Calu3 (cell line): ENCODE measurements at regions not wholly inside any gene's neighbourhood (a gene's known extent, or its start where the extent isn't known, plus 50 kb on each side); places are given as distances from the start of the nearest gene placed in this dataset.

Experiments used
- BruUV-seq: library from RNA; stranded (reverse); fragments of 400-500 nt; replicated peaks from 2 replicates; lab custom pipeline; 2021; lab: Mats Ljungman, UMichigan
- CTCF ChIA-PET: fragments of 300-600 bp; sonication (Branson Sonifier 250); formaldehyde crosslinking; loops from one replicate; lab custom pipeline; 2022; ENCODE audit warnings: antibody characterized with exemption; lab: Charles Lee
- DNase-seq: peaks from one replicate; pipeline ENCODE4 v3.0.0; 2022
- H3K27ac Mint-ChIP-seq: one replicate; pipeline ENCODE4 v1.8.0; 2022; ENCODE audit warnings: mixed read lengths; ENCODE audit not compliant: unreplicated experiment
- H3K27me3 Mint-ChIP-seq: one replicate; pipeline ENCODE4 v1.8.0; 2022; ENCODE audit warnings: mixed read lengths; ENCODE audit not compliant: unreplicated experiment
- H3K36me3 Mint-ChIP-seq: one replicate; pipeline ENCODE4 v1.8.0; 2022; ENCODE audit warnings: mild to moderate bottlenecking, moderate library complexity, mixed read lengths; ENCODE audit not compliant: insufficient read depth, unreplicated experiment
- H3K4me1 Mint-ChIP-seq: one replicate; pipeline ENCODE4 v1.8.0; 2022; ENCODE audit warnings: mild to moderate bottlenecking, low read depth, mixed read lengths; ENCODE audit not compliant: unreplicated experiment
- H3K4me3 Mint-ChIP-seq: one replicate; pipeline ENCODE4 v1.8.0; 2022; ENCODE audit warnings: mild to moderate bottlenecking, low read depth, moderate library complexity, mixed read lengths; ENCODE audit not compliant: unreplicated experiment
- H3K9me3 Mint-ChIP-seq: one replicate; pipeline ENCODE4 v1.8.0; 2022; ENCODE audit warnings: low read depth, mixed read lengths; ENCODE audit not compliant: unreplicated experiment
- CTCF ChIP-seq: fragments of 200-600 bp; IDR thresholded peaks from one replicate; pipeline ENCODE4 v1.8.0; 2022; ENCODE audit warnings: antibody characterized with exemption; ENCODE audit not compliant: unreplicated experiment
- intact Hi-C: fragments of 100-400 bp; cut with micrococcal nuclease; formaldehyde crosslinking; loops from one replicate; pipeline ENCODE4 v1.10.0; 2022; ENCODE audit not compliant: unreplicated experiment

- no peak for TF ChIP-seq CTCF
- Mint-ChIP-seq H3K27ac (peak overlapping the region; percentile 96), H3K4me3 (peak overlapping the region; percentile 50), H3K36me3 (peaks cover 11% of the 10 kb centered on the region), H3K9me3 (peaks cover 3% of the 10 kb centered on the region), H3K27me3 (peaks cover 12% of the 10 kb centered on the region), H3K4me1 (peaks cover 86% of the 10 kb centered on the region)
- intact Hi-C loops: loop anchor here (1.0 to 5.0 kb wide), 4 partner anchors 27 to 306 kb away; partner anchors contain the start of gene AHR
- no TSS peak for BruUV-seq
- no peak for DNase-seq
- CTCF ChIA-PET: interaction anchor here (0.6 kb wide), 1 partner anchor 27 kb away, joined by 3 read pairs; no protein-coding TSS in a partner anchor
Measured at GRCh38 chr7:17233603-17234002, 64.8 kb upstream of the AHR start.

GRCh38 chr7:17234030-17234397, 64.4 kb upstream of the AHR start:
- H3K27ac Mint-ChIP-seq: peak overlapping the region; percentile 96
- peak overlapping the region; percentile 50 for H3K4me3 Mint-ChIP-seq
- DNase-seq: peak; percentile 40
- no peak for TF ChIP-seq CTCF
- H3K9me3 Mint-ChIP-seq: peaks cover 3% of the 10 kb centered on the region
- peaks cover 12% of the 10 kb centered on the region for H3K27me3 Mint-ChIP-seq
- CTCF ChIA-PET: no interaction called here
- peaks cover 90% of the 10 kb centered on the region for H3K4me1 Mint-ChIP-seq
- peaks cover 11% of the 10 kb centered on the region for H3K36me3 Mint-ChIP-seq
- BruUV-seq: TSS peak; percentile 99
- intact Hi-C loops: loop anchor here (1.0 to 5.0 kb wide), 4 partner anchors 27 to 307 kb away; partner anchors contain the start of gene AHR

GRCh38 chr7:17234398-17235031, 63.9 kb upstream of the AHR start:
- Mint-ChIP-seq H3K36me3 (peaks cover 11% of the 10 kb centered on the region), H3K27me3 (peaks cover 12% of the 10 kb centered on the region), H3K4me3 (peak overlapping the region; percentile 50), H3K4me1 (peaks cover 94% of the 10 kb centered on the region), H3K9me3 (peaks cover 3% of the 10 kb centered on the region), H3K27ac (peak overlapping the region; percentile 96)
- intact Hi-C loops: loop anchor here (1.0 to 5.0 kb wide), 4 partner anchors 28 to 307 kb away; partner anchors contain the start of gene AHR
- CTCF ChIA-PET: no interaction called here
- no peak for TF ChIP-seq CTCF
- DNase-seq: peak; percentile 76
- no TSS peak for BruUV-seq

- intact Hi-C loops: no loop called here
- Mint-ChIP-seq H3K4me3 (no peak overlapping the region), H3K9me3 (peaks cover 3% of the 10 kb centered on the region), H3K27me3 (peaks cover 12% of the 10 kb centered on the region), H3K27ac (peak overlapping the region; percentile 50), H3K4me1 (peaks cover 88% of the 10 kb centered on the region), H3K36me3 (peaks cover 11% of the 10 kb centered on the region)
- no TSS peak for BruUV-seq
- CTCF ChIA-PET: no interaction called here
- DNase-seq: no peak
- no peak for TF ChIP-seq CTCF
Measured at GRCh38 chr7:17236171-17236570, 62.3 kb upstream of the AHR start.
